CD14-positive monocyte (primary cell): ENCODE measurements at regions not wholly inside any gene's neighbourhood (a gene's known extent, or its start where the extent isn't known, plus 50 kb on each side); places are given as distances from the start of the nearest gene placed in this dataset.

Source experiments
- DNase-seq, 3 donors: peaks; one replicate each; pipeline ENCODE4 v3.0.0-alpha.2; 2011 to 2022
- H2AFZ ChIP-seq: 2 replicates; pipeline ENCODE4 v1.6.0; 2012; ENCODE audit warnings: mild to moderate bottlenecking, low read depth, low read length, inconsistent platforms; ENCODE audit not compliant: insufficient read depth, poor library complexity, severe bottlenecking
- H3K27ac ChIP-seq, 2 donors: 1 replicate in 1 of 2; 2 replicates in 1 of 2; pipeline ENCODE4 v1.5.1; 2012 to 2013; ENCODE audit warnings: low read length in 2 of 2, control low read depth in 1 of 2, inconsistent platforms in 1 of 2, low read depth in 1 of 2, mild to moderate bottlenecking in 1 of 2
- H3K27me3 ChIP-seq, 2 donors: one replicate each; pipeline versions ENCODE4 v1.6.0 to v1.6.1; 2011 to 2013; ENCODE audit warnings: low read length in 2 of 2; ENCODE audit not compliant: control insufficient read depth in 2 of 2, insufficient read depth in 2 of 2
- H3K36me3 ChIP-seq, 2 donors: replicated peaks in 1 of 2; 1 replicate in 1 of 2; 2 replicates in 1 of 2; pipeline versions ENCODE4 v1.5.1 to v1.6.1; 2012 to 2013; ENCODE audit warnings: low read length in 2 of 2, control low read depth in 1 of 2, inconsistent platforms in 1 of 2, mild to moderate bottlenecking in 1 of 2; ENCODE audit not compliant: insufficient read depth in 2 of 2, control insufficient read depth in 1 of 2
- H3K4me1 ChIP-seq, 2 donors: 1 replicate in 1 of 2; 2 replicates in 1 of 2; pipeline versions ENCODE4 v1.5.1 to v1.6.1; 2012 to 2013; ENCODE audit warnings: low read length in 2 of 2, control low read depth in 1 of 2, inconsistent platforms in 1 of 2, mild to moderate bottlenecking in 1 of 2, moderate library complexity in 1 of 2; ENCODE audit not compliant: insufficient read depth in 2 of 2, control insufficient read depth in 1 of 2
- H3K4me2 ChIP-seq: replicated peaks from 2 replicates; pipeline ENCODE3; 2012; ENCODE audit warnings: low read length, moderate library complexity, mild to moderate bottlenecking; ENCODE audit not compliant: poor library complexity, severe bottlenecking; ENCODE audit errors: extremely low read depth
- H3K4me3 ChIP-seq, 3 experiments: fragments of 200-600 bp in 1 of 3; sonication (generic) in 1 of 3; replicated peaks in 1 of 3; 1 replicate in 2 of 3; 2 replicates in 1 of 3; pipeline ENCODE4 v1.5.1; 2011 to 2013; ENCODE audit warnings: low read length in 3 of 3, mild to moderate bottlenecking in 3 of 3, control low read depth in 2 of 3, low read depth in 2 of 3, inconsistent platforms in 1 of 3, moderate library complexity in 1 of 3
- H3K79me2 ChIP-seq: 2 replicates; pipeline ENCODE4 v1.6.0; 2012; ENCODE audit warnings: mild to moderate bottlenecking, control low read depth, inconsistent platforms, low read length, moderate library complexity; ENCODE audit not compliant: insufficient read depth
- H3K9ac ChIP-seq: 2 replicates; pipeline ENCODE4 v1.6.0; 2017; ENCODE audit warnings: low read length, mild to moderate bottlenecking; ENCODE audit not compliant: insufficient read depth, poor library complexity, severe bottlenecking
- H3K9me3 ChIP-seq, 2 donors: replicated peaks in 1 of 2; 1 replicate in 1 of 2; 2 replicates in 1 of 2; pipeline versions ENCODE4 v1.5.1 to v1.6.1; 2012 to 2013; ENCODE audit warnings: low read length in 2 of 2, control low read depth in 1 of 2; ENCODE audit not compliant: control insufficient read depth in 1 of 2, insufficient read depth in 1 of 2
- H4K20me1 ChIP-seq: 2 replicates; pipeline ENCODE4 v1.6.0; 2012; ENCODE audit warnings: mild to moderate bottlenecking, low read length, control low read depth, moderate library complexity; ENCODE audit not compliant: insufficient read depth
- H3K27ac Mint-ChIP-seq, 7 donors: one replicate each; pipeline ENCODE4 v1.8.0; 2020; ENCODE audit warnings: mild to moderate bottlenecking in 7 of 7, mixed read lengths in 7 of 7, moderate library complexity in 6 of 7, inconsistent platforms in 2 of 7
- H3K27me3 Mint-ChIP-seq, 3 donors: one replicate each; pipeline ENCODE4 v1.8.0; 2021 to 2022; ENCODE audit warnings: low read depth in 3 of 3, mild to moderate bottlenecking in 3 of 3, mixed read lengths in 3 of 3, moderate library complexity in 3 of 3, inconsistent platforms in 1 of 3
- H3K36me3 Mint-ChIP-seq, 2 donors: one replicate each; pipeline ENCODE4 v1.8.0; 2020; ENCODE audit warnings: mixed read lengths in 2 of 2, inconsistent platforms in 1 of 2, mild to moderate bottlenecking in 1 of 2
- H3K4me1 Mint-ChIP-seq: one replicate; pipeline ENCODE4 v1.8.0; 2020; ENCODE audit warnings: mild to moderate bottlenecking, mixed read lengths
- H3K4me3 Mint-ChIP-seq, 2 donors: one replicate each; pipeline ENCODE4 v1.8.0; 2020; ENCODE audit warnings: mild to moderate bottlenecking in 2 of 2, mixed read lengths in 2 of 2, moderate library complexity in 1 of 2
- H3K9me3 Mint-ChIP-seq, 7 donors: one replicate each; pipeline ENCODE4 v1.8.0; 2020 to 2022; ENCODE audit warnings: mixed read lengths in 7 of 7, mild to moderate bottlenecking in 6 of 7, moderate library complexity in 6 of 7, inconsistent platforms in 2 of 7
- CTCF ChIP-seq: fragments of 200-600 bp; IDR thresholded peaks from one replicate; pipeline ENCODE4 v1.8.0; 2022; ENCODE audit warnings: antibody characterized with exemption, mild to moderate bottlenecking
- WGBS: methylation state at CpG from one replicate; pipeline ENCODE4 v1.1.5; 2013; ENCODE audit warnings: missing lambda C conversion rate; ENCODE audit not compliant: insufficient coverage; 5-methylcytosine and 5-hydroxymethylcytosine counted together
- intact Hi-C, 2 donors: fragments of 100-400 bp; cut with micrococcal nuclease; formaldehyde crosslinking; loops; one replicate each; pipeline versions ENCODE4 v1.15.0 to v1.15.1; 2023

DNA sequence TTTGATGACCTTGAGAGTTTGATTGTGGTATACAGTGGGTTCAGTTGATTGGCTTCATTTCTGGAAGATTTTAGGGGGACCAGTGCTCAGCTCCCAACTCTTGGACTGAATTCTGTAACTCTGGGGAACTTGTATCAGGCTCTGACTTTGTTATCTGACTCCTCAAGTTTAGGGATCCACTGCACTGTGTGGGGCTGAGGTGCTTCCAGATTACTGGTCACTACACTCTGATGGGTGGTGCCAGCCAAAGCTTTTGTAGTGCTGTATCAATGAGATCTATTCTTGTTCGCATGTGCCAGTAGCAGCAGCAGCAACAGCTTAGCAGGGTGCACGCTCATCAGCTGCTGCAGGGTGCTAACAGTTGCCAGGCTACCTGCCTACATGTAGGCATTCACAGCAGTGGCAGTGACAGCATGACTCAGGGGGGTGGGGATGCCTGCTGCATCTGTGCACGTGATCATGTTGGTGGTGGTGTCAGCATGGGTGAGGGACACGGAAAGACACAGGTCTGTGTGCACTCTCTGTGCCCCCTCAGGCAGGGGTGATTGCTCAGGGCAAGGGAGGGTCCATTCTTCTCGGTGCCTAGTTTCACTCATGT lies 438.8 kb upstream of the SEMA6A start:
- TF ChIP-seq CTCF: no peak
- Histone ChIP-seq H3K4me2 (no peak overlapping the region), H2AFZ (no peak overlapping the region), H3K27ac (no peak overlapping the region), H3K4me3 (no peak overlapping the region), H4K20me1 (no peaks in the 10 kb centered on the region), H3K9me3 (peaks cover 8 to 9% of the 10 kb centered on the region in 2 donors), H3K4me1 (no peaks in the 10 kb centered on the region), H3K9ac (no peak overlapping the region), H3K79me2 (no peaks in the 10 kb centered on the region), H3K27me3 (no peaks in the 10 kb centered on the region), H3K36me3 (no peaks in the 10 kb centered on the region)
- Mint-ChIP-seq H3K9me3 (peaks cover 7 to 21% (median 10%) of the 10 kb centered on the region in 7 donors), H3K27ac (no peak overlapping the region), H3K36me3 (no peaks in the 10 kb centered on the region), H3K27me3 (peaks cover 0 to 2% (median 1%) of the 10 kb centered on the region in 3 donors), H3K4me3 (no peak overlapping the region), H3K4me1 (no peaks in the 10 kb centered on the region)
- WGBS: 83% methylated on average over 5 of the region's 5 CpGs
- DNase-seq: no peak
- intact Hi-C loops: no loop called here

GRCh38 chr5:117010574-117010973 lies 436.0 kb upstream of the SEMA6A start:
- 89% methylated on average over 2 of the region's 2 CpGs for WGBS
- Histone ChIP-seq H4K20me1 (no peaks in the 10 kb centered on the region), H3K27me3 (no peaks in the 10 kb centered on the region), H3K79me2 (no peaks in the 10 kb centered on the region), H2AFZ (no peak overlapping the region), H3K9me3 (peaks cover 8 to 9% of the 10 kb centered on the region in 2 donors), H3K4me3 (no peak overlapping the region), H3K36me3 (no peaks in the 10 kb centered on the region), H3K4me2 (no peak overlapping the region), H3K4me1 (no peaks in the 10 kb centered on the region), H3K9ac (no peak overlapping the region), H3K27ac (no peak overlapping the region)
- no peak overlapping the region for H3K27ac Mint-ChIP-seq
- peaks cover 8 to 35% (median 16%) of the 10 kb centered on the region in 7 donors for H3K9me3 Mint-ChIP-seq
- intact Hi-C loops: no loop called here
- H3K4me1 Mint-ChIP-seq: no peaks in the 10 kb centered on the region
- H3K27me3 Mint-ChIP-seq: peaks cover 0 to 2% (median 1%) of the 10 kb centered on the region in 3 donors
- no peak overlapping the region for H3K4me3 Mint-ChIP-seq
- DNase-seq: no peak
- no peaks in the 10 kb centered on the region for H3K36me3 Mint-ChIP-seq
- TF ChIP-seq CTCF: no peak
